ENCODE measurements at regions not wholly inside any gene's neighbourhood (a gene's known extent, or its start where the extent isn't known, plus 50 kb on each side); places are given as distances from the start of the nearest gene placed in this dataset.

- TF ChIP-seq ARNTL (CRISPR knock-in tag; IDR thresholded peaks at IDR 0.05; ENCODE audit: borderline replicate concordance, low read depth) (no peak), PPARA (CRISPR knock-in tag; IDR thresholded peaks at IDR 0.05; ENCODE audit: borderline replicate concordance) (no peak), CSDC2 (CRISPR knock-in tag; IDR thresholded peaks at IDR 0.05) (no peak), POU6F1 (CRISPR knock-in tag; IDR thresholded peaks at IDR 0.05; ENCODE audit: borderline replicate concordance, low read depth) (no peak), RARB (CRISPR knock-in tag; IDR thresholded peaks at IDR 0.05) (no peak), PATZ1 (CRISPR knock-in tag; IDR thresholded peaks at IDR 0.05; ENCODE audit: borderline replicate concordance) (no peak), ZFP30 (CRISPR knock-in tag; IDR thresholded peaks at IDR 0.05) (no peak), ZFP3 (CRISPR knock-in tag; IDR thresholded peaks at IDR 0.05) (no peak), SNAI2 (CRISPR knock-in tag; IDR thresholded peaks at IDR 0.05) (no peak), CSRNP3 (CRISPR knock-in tag; IDR thresholded peaks at IDR 0.05) (no peak)
Measured at GRCh38 chr4:151933122-151933827, 172.5 kb upstream of the GATB start.
